ENCODE measurements at regions not wholly inside any gene's neighbourhood (a gene's known extent, or its start where the extent isn't known, plus 50 kb on each side); places are given as distances from the start of the nearest gene placed in this dataset.

- TF ChIP-seq CTCF (conservative IDR thresholded peaks at IDR 0.05; ENCODE audit: low read depth, low read length) (no peak), EZH2phosphoT487 (IDR thresholded peaks at IDR 0.05; ENCODE audit: borderline replicate concordance, low read length) (no peak)
- POLR2A ChIA-PET (ENCODE audit: unreplicated experiment): no interaction called here
- intact Hi-C loops (cut with micrococcal nuclease): no loop called here
- Histone ChIP-seq H3K9me3 (ENCODE audit: low read length) (no peaks in the 10 kb centered on the region), H2AFZ (ENCODE audit: low read length) (no peak overlapping the region), H3K4me2 (ENCODE audit: low read length) (no peak overlapping the region), H3K79me2 (ENCODE audit: low read length) (no peaks in the 10 kb centered on the region), H3K27ac (ENCODE audit: low read length) (no peak overlapping the region), H3K27me3 (ENCODE audit: low read length) (no peaks in the 10 kb centered on the region), H3K36me3 (ENCODE audit: low read depth, low read length) (no peaks in the 10 kb centered on the region), H3K4me3 (ENCODE audit: low read length) (no peak overlapping the region), H3F3A (ENCODE audit: low read length, unreplicated experiment) (no peaks in the 10 kb centered on the region), H4K20me1 (ENCODE audit: low read length) (no peaks in the 10 kb centered on the region), H3K9ac (ENCODE audit: low read length) (no peak overlapping the region), H3K9me2 (replicated peaks; ENCODE audit: low read length) (no peaks in the 10 kb centered on the region), H3K4me1 (ENCODE audit: insufficient read depth, low read length) (no peaks in the 10 kb centered on the region)
- CTCF ChIA-PET: no interaction called here
- DNase-seq (no peak), ATAC-seq (no peak)
- no TSS peak for BruUV-seq (replicated peaks)
Measured at GRCh38 chr2:150781142-150781541, 293.7 kb upstream of the RND3 start.

GRCh38 chr2:150778828-150779227 lies 291.4 kb upstream of the RND3 start:
- no peak overlapping the region for H3K27ac ChIP-seq (ENCODE audit: low read length)
- H2AFZ ChIP-seq (ENCODE audit: low read length): no peak overlapping the region
- ChIA-PET POLR2A (ENCODE audit: unreplicated experiment) (no interaction called here), CTCF (no interaction called here)
- no peaks in the 10 kb centered on the region for H3K9me3 ChIP-seq (ENCODE audit: low read length)
- H3K36me3 ChIP-seq (ENCODE audit: low read depth, low read length): no peaks in the 10 kb centered on the region
- TF ChIP-seq EZH2 (IDR thresholded peaks at IDR 0.05; ENCODE audit: low read length, unreplicated experiment) (no peak), CTCF (conservative IDR thresholded peaks at IDR 0.05; ENCODE audit: low read depth, low read length) (no peak), EZH2phosphoT487 (IDR thresholded peaks at IDR 0.05; ENCODE audit: borderline replicate concordance, low read length) (no peak)
- no peak for DNase-seq
- no peaks in the 10 kb centered on the region for H3K79me2 ChIP-seq (ENCODE audit: low read length)
- BruUV-seq (replicated peaks): no TSS peak
- H3F3A ChIP-seq (ENCODE audit: low read length, unreplicated experiment): no peaks in the 10 kb centered on the region
- no peaks in the 10 kb centered on the region for H3K27me3 ChIP-seq (ENCODE audit: low read length)
- no peaks in the 10 kb centered on the region for H3K9me2 ChIP-seq (replicated peaks; ENCODE audit: low read length)
- intact Hi-C loops (cut with micrococcal nuclease): no loop called here
- H3K4me3 ChIP-seq (ENCODE audit: low read length): no peak overlapping the region
- H3K4me1 ChIP-seq (ENCODE audit: insufficient read depth, low read length): no peaks in the 10 kb centered on the region
- no peak overlapping the region for H3K9ac ChIP-seq (ENCODE audit: low read length)
- H3K4me2 ChIP-seq (ENCODE audit: low read length): no peak overlapping the region
- no peaks in the 10 kb centered on the region for H4K20me1 ChIP-seq (ENCODE audit: low read length)
- ATAC-seq: no peak; the same call in 1 of the 2 replicates

- Histone ChIP-seq H3K36me3 (ENCODE audit: low read depth, low read length) (no peaks in the 10 kb centered on the region), H3K4me1 (ENCODE audit: insufficient read depth, low read length) (no peaks in the 10 kb centered on the region), H3K27ac (ENCODE audit: low read length) (no peak overlapping the region), H2AFZ (ENCODE audit: low read length) (no peak overlapping the region), H3K9me2 (replicated peaks; ENCODE audit: low read length) (no peaks in the 10 kb centered on the region), H3K9me3 (ENCODE audit: low read length) (no peaks in the 10 kb centered on the region), H3K79me2 (ENCODE audit: low read length) (no peaks in the 10 kb centered on the region), H4K20me1 (ENCODE audit: low read length) (no peaks in the 10 kb centered on the region), H3K27me3 (ENCODE audit: low read length) (no peaks in the 10 kb centered on the region), H3F3A (ENCODE audit: low read length, unreplicated experiment) (no peaks in the 10 kb centered on the region), H3K4me3 (ENCODE audit: low read length) (no peak overlapping the region), H3K9ac (ENCODE audit: low read length) (no peak overlapping the region), H3K4me2 (ENCODE audit: low read length) (no peak overlapping the region)
- POLR2A ChIA-PET (ENCODE audit: unreplicated experiment): no interaction called here
- BruUV-seq (replicated peaks): no TSS peak
- intact Hi-C loops (cut with micrococcal nuclease): no loop called here
- TF ChIP-seq EZH2phosphoT487 (IDR thresholded peaks at IDR 0.05; ENCODE audit: borderline replicate concordance, low read length) (no peak), CTCF (conservative IDR thresholded peaks at IDR 0.05; ENCODE audit: low read depth, low read length) (no peak), EZH2 (IDR thresholded peaks at IDR 0.05; ENCODE audit: low read length, unreplicated experiment) (no peak)
- DNase-seq: no peak
- CTCF ChIA-PET: no interaction called here
- no peak for ATAC-seq
Measured at GRCh38 chr2:150769421-150769820, 282.0 kb upstream of the RND3 start.

Measured in PC-3 (cell line).